Type B pancreatic cell (in vitro differentiated cells): ENCODE measurements at regions not wholly inside any gene's neighbourhood (a gene's known extent, or its start where the extent isn't known, plus 50 kb on each side); places are given as distances from the start of the nearest gene placed in this dataset.

Experiments
- DNase-seq: peaks from one replicate; pipeline ENCODE4 v3.0.0; 2021; ENCODE audit warnings: mixed read lengths; ENCODE audit not compliant: unreplicated experiment; ENCODE audit errors: extremely low spot score
- H3K27ac Mint-ChIP-seq: 2 replicates; pipeline ENCODE4 v1.8.0; 2021; ENCODE audit warnings: mild to moderate bottlenecking, mixed read lengths
- H3K27me3 Mint-ChIP-seq: 2 replicates; pipeline ENCODE4 v1.8.0; 2021; ENCODE audit warnings: mixed read lengths
- H3K36me3 Mint-ChIP-seq: 2 replicates; pipeline ENCODE4 v1.8.0; 2021; ENCODE audit warnings: mixed read lengths
- H3K4me1 Mint-ChIP-seq: one replicate; pipeline ENCODE4 v1.8.0; 2021; ENCODE audit warnings: mixed read lengths; ENCODE audit not compliant: unreplicated experiment
- H3K4me3 Mint-ChIP-seq: 2 replicates; pipeline ENCODE4 v1.8.0; 2021; ENCODE audit warnings: mild to moderate bottlenecking, mixed read lengths
- H3K9me3 Mint-ChIP-seq: 2 replicates; pipeline ENCODE4 v1.8.0; 2021; ENCODE audit warnings: mixed read lengths
- TF ChIP-seq, protein P1 (sequence below): fragments of 200-600 bp; sonication (generic); conservative IDR thresholded peaks from 2 replicates; pipeline ENCODE4 v1.5.0; 2021; ENCODE audit warnings: antibody characterized with exemption, mild to moderate bottlenecking

DNA sequence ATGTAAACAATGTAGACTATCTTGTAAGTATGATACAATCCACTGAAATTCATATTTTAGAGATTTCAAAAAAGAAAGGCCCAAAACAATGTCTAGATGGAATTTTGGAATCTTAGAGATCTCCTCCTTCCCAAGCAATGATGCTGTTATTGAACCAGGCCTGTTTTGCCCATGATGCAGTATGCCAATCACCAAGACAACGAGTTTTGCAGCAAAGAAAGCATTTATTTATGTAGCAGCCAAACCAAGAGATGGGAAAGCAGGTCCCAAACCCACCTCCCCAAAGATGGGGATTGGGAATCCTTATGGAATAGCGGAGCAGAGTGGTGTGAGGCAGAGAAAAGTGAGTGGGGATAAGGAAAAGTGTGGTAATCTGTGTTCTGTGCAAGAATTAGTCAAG is 197.8 kb upstream of the NT5E start:
- Mint-ChIP-seq H3K9me3 (no peaks in the 10 kb centered on the region), H3K4me1 (no peaks in the 10 kb centered on the region), H3K27ac (no peak overlapping the region), H3K36me3 (no peaks in the 10 kb centered on the region), H3K4me3 (no peak overlapping the region), H3K27me3 (peaks cover 3% of the 10 kb centered on the region)
- TF ChIP-seq, protein P1, sequence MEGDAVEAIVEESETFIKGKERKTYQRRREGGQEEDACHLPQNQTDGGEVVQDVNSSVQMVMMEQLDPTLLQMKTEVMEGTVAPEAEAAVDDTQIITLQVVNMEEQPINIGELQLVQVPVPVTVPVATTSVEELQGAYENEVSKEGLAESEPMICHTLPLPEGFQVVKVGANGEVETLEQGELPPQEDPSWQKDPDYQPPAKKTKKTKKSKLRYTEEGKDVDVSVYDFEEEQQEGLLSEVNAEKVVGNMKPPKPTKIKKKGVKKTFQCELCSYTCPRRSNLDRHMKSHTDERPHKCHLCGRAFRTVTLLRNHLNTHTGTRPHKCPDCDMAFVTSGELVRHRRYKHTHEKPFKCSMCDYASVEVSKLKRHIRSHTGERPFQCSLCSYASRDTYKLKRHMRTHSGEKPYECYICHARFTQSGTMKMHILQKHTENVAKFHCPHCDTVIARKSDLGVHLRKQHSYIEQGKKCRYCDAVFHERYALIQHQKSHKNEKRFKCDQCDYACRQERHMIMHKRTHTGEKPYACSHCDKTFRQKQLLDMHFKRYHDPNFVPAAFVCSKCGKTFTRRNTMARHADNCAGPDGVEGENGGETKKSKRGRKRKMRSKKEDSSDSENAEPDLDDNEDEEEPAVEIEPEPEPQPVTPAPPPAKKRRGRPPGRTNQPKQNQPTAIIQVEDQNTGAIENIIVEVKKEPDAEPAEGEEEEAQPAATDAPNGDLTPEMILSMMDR: no peak
- DNase-seq: no peak

DNA sequence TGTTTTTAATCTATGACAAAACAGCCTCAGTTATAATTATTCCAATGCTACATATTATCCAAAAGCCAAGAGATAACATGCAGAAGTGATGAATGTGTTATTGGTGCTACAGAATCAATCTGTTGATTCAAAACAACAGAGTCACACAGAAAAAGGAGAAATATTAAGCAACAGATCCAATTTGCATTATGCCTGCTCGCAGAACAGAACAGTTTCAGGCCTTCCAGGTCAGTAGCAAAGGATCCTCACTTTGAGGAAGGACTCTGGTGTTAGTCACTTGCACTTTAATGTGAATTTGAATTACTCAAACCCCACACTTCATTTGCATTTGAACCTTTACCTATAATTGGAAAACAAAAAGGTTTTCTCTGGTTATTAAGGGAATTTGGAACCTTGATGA is 198.6 kb upstream of the NT5E start:
- no peak for DNase-seq
- H3K4me1 Mint-ChIP-seq: no peaks in the 10 kb centered on the region
- TF ChIP-seq, protein P1: no peak
- peaks cover 3% of the 10 kb centered on the region for H3K27me3 Mint-ChIP-seq
- H3K36me3 Mint-ChIP-seq: no peaks in the 10 kb centered on the region
- no peak overlapping the region for H3K4me3 Mint-ChIP-seq
- no peak overlapping the region for H3K27ac Mint-ChIP-seq
- H3K9me3 Mint-ChIP-seq: no peaks in the 10 kb centered on the region

DNA sequence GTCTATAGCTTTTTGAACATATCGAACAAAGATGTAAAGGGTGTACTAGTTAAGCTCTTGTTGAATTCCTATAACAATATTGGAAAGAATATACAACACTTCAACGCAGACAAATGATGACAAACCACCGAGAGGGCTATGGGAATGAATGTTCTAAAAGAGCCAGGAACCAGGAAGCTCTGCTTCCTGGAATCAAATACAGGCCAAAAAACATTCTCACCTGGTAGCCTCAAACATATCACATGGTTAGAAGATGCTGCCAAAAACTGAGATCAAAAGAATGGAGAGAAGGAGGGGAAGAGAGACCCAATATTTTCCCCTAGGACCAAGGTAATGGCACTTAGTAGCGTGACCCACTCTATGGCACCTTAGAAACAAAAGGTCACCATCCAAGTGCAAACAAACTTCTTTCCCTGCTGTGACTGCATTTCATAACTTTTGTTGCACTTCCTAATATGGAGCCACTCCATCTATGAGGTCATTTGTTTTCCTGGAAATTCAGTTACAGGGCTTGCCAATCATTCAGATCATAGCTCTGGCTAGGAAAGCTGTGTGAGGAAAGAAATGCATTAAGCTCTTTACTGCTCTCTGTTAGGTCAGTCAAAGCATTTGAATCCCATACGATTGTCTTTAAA is 199.2 kb upstream of the NT5E start:
- Mint-ChIP-seq H3K9me3 (no peaks in the 10 kb centered on the region), H3K36me3 (no peaks in the 10 kb centered on the region), H3K27ac (no peak overlapping the region), H3K4me1 (no peaks in the 10 kb centered on the region), H3K27me3 (peaks cover 3% of the 10 kb centered on the region), H3K4me3 (no peak overlapping the region)
- TF ChIP-seq, protein P1: no peak
- DNase-seq: no peak

DNA sequence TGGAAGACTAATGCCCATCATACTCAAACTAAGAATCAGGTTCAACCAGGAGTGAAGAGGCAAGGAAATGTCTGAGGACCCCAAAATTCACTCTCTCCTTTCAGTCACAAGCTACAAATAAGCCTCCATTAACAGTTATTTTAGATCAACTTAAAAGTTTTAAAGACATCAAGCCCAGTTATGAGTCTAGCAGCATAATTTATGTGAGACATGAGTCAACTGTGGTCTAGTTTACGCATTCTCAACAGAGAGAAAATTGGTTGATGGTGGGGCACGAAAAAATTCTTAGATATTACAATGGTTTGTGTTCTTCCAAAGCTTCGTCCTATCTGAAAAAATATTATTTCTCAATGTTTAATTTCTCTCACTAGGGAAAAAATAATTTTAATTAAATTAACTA is 204.9 kb upstream of the NT5E start:
- H3K27ac Mint-ChIP-seq: no peak overlapping the region
- H3K4me3 Mint-ChIP-seq: no peak overlapping the region
- no peaks in the 10 kb centered on the region for H3K36me3 Mint-ChIP-seq
- H3K4me1 Mint-ChIP-seq: no peaks in the 10 kb centered on the region
- TF ChIP-seq, protein P1: no peak
- H3K27me3 Mint-ChIP-seq: no peaks in the 10 kb centered on the region
- no peak for DNase-seq
- H3K9me3 Mint-ChIP-seq: no peaks in the 10 kb centered on the region

DNA sequence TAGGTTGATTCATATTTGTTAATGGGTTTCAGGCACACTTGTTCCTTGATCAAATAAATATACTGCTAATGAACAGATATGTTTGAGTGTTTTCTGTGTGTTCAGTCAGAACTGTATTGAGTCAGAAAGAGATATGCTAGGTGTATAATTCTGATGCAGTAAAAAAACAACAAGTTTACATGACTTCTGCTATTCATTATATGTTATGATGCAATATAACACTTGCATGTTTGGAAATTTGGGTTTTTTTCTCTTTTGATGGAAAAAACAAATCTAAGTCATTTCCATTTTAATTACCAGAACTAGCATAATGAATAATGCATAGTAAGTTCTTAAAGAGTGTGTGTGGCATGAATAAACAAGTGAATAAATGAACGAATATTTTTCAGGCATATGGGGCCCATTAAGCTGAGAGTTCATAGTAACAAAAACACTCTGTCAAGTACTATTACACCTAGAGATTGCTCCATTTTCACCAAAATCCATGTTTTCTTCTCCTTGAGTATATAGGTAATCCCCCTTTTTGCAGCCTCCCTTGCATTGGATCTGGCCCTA is 208.3 kb upstream of the NT5E start:
- no peaks in the 10 kb centered on the region for H3K9me3 Mint-ChIP-seq

More for the DNA sequence above, 208.3 kb upstream of the NT5E start:
- no peaks in the 10 kb centered on the region for H3K4me1 Mint-ChIP-seq
- no peak for DNase-seq
- TF ChIP-seq, protein P1: no peak
- H3K27ac Mint-ChIP-seq: no peak overlapping the region
- no peaks in the 10 kb centered on the region for H3K27me3 Mint-ChIP-seq
- H3K4me3 Mint-ChIP-seq: no peak overlapping the region
- no peaks in the 10 kb centered on the region for H3K36me3 Mint-ChIP-seq
